GM23338 (cell line): ENCODE measurements at regions not wholly inside any gene's neighbourhood (a gene's known extent, or its start where the extent isn't known, plus 50 kb on each side); places are given as distances from the start of the nearest gene placed in this dataset.

ENCODE experiments used
- ATAC-seq: fragments of 200-7000 bp; cut with Tn5 transposase; 3 replicates; pipeline ENCODE4 v1.9.1; 2020
- DNase-seq: peaks from one replicate; pipeline ENCODE4 v3.0.0-alpha.2; 2015; ENCODE audit warnings: low spot score
- H2AFZ ChIP-seq: fragments of 200-600 bp; sonication (generic); 2 replicates; pipeline ENCODE4 v1.8.0; 2016; ENCODE audit warnings: antibody characterized with exemption, mild to moderate bottlenecking, moderate library complexity
- H3F3A ChIP-seq: fragments of 200-600 bp; sonication (generic); replicated peaks from 2 replicates; pipeline ENCODE4 v1.8.0; 2017; ENCODE audit warnings: antibody characterized with exemption, mixed run types, low read depth
- H3K27ac ChIP-seq: fragments of 200-600 bp; sonication (generic); 2 replicates; pipeline ENCODE4 v1.6.1; 2016; ENCODE audit warnings: low read depth
- H3K27me3 ChIP-seq: fragments of 200-600 bp; sonication (generic); 2 replicates; pipeline ENCODE4 v1.8.0; 2016; ENCODE audit warnings: mild to moderate bottlenecking, mixed run types, moderate library complexity; ENCODE audit not compliant: insufficient read depth
- H3K36me3 ChIP-seq: fragments of 200-600 bp; sonication (generic); 2 replicates; pipeline ENCODE4 v1.8.0; 2016; ENCODE audit warnings: mild to moderate bottlenecking; ENCODE audit not compliant: insufficient read depth
- H3K4me1 ChIP-seq: fragments of 200-600 bp; sonication (generic); 2 replicates; pipeline ENCODE4 v1.8.0; 2016; ENCODE audit warnings: mild to moderate bottlenecking, moderate library complexity; ENCODE audit not compliant: insufficient read depth
- H3K4me2 ChIP-seq: fragments of 200-600 bp; sonication (generic); 2 replicates; pipeline ENCODE4 v1.7.1; 2017; ENCODE audit warnings: mixed run types
- H3K4me3 ChIP-seq: fragments of 200-600 bp; sonication (generic); 2 replicates; pipeline ENCODE4 v1.6.1; 2016; ENCODE audit warnings: mixed run types
- H3K79me2 ChIP-seq: fragments of 200-600 bp; sonication (generic); replicated peaks from 2 replicates; pipeline ENCODE4 v1.8.0; 2017; ENCODE audit warnings: mild to moderate bottlenecking; ENCODE audit not compliant: insufficient read depth
- H3K9me2 ChIP-seq: fragments of 200-600 bp; sonication (generic); 2 replicates; pipeline ENCODE4 v1.8.0; 2017; ENCODE audit not compliant: insufficient read depth
- H4K20me1 ChIP-seq: fragments of 200-600 bp; sonication (generic); replicated peaks from 2 replicates; pipeline ENCODE4 v1.8.0; 2017; ENCODE audit warnings: mild to moderate bottlenecking; ENCODE audit not compliant: insufficient read depth
- H3K27ac Mint-ChIP-seq: 2 replicates; pipeline ENCODE4 v1.8.0; 2020; ENCODE audit warnings: inconsistent platforms, mild to moderate bottlenecking, moderate library complexity, mixed read lengths
- H3K27me3 Mint-ChIP-seq: 3 replicates; pipeline ENCODE4 v1.8.0; 2022; ENCODE audit warnings: low read depth, mild to moderate bottlenecking, moderate library complexity, mixed read lengths, inconsistent platforms; ENCODE audit not compliant: insufficient read depth, poor library complexity
- H3K36me3 Mint-ChIP-seq: 3 replicates; pipeline ENCODE4 v1.8.0; 2021; ENCODE audit warnings: low read depth, mild to moderate bottlenecking, inconsistent platforms, moderate library complexity, mixed read lengths
- H3K4me1 Mint-ChIP-seq: 3 replicates; pipeline ENCODE4 v1.8.0; 2020; ENCODE audit warnings: mild to moderate bottlenecking, inconsistent platforms, mixed read lengths
- H3K4me3 Mint-ChIP-seq: 3 replicates; pipeline ENCODE4 v1.8.0; 2021; ENCODE audit warnings: moderate library complexity, mild to moderate bottlenecking, inconsistent platforms, mixed read lengths
- H3K9me3 Mint-ChIP-seq: 3 replicates; pipeline ENCODE4 v1.8.0; 2020; ENCODE audit warnings: moderate library complexity, mild to moderate bottlenecking, inconsistent platforms, mixed read lengths
- CREB1 ChIP-seq: fragments of 250-450 bp; sonication (Bioruptor Pico); IDR thresholded peaks from 2 replicates; pipeline ENCODE4 v1.5.0; 2020; ENCODE audit warnings: low read depth, mild to moderate bottlenecking, moderate library complexity
- CTCF ChIP-seq, 2 experiments: fragments of 200-600 bp in 1 of 2; sonication (generic) in 1 of 2; conservative IDR thresholded peaks; 2 replicates each; pipeline versions ENCODE4 v1.5.1 to v1.6.1; 2016 to 2017; ENCODE audit warnings: antibody characterized with exemption in 2 of 2, low read depth in 2 of 2, mild to moderate bottlenecking in 2 of 2, moderate library complexity in 1 of 2
- ETS1 ChIP-seq: IDR thresholded peaks from 2 replicates; pipeline ENCODE4 v1.6.1; 2016; ENCODE audit warnings: antibody characterized with exemption
- EZH2 ChIP-seq: fragments of 200-600 bp; sonication (generic); IDR thresholded peaks from one replicate; pipeline ENCODE4 v1.8.0; 2017; ENCODE audit warnings: antibody characterized with exemption, mild to moderate bottlenecking, low read depth; ENCODE audit not compliant: unreplicated experiment
- EZH2phosphoT487 ChIP-seq: fragments of 200-600 bp; sonication (generic); IDR thresholded peaks from one replicate; pipeline ENCODE4 v1.8.1; 2018; ENCODE audit warnings: antibody characterized with exemption; ENCODE audit not compliant: unreplicated experiment
- JUNB ChIP-seq: IDR thresholded peaks from one replicate; pipeline ENCODE4 v1.6.1; 2016; ENCODE audit warnings: antibody characterized with exemption; ENCODE audit not compliant: unreplicated experiment
- NANOG ChIP-seq: IDR thresholded peaks from 2 replicates; pipeline ENCODE4 v1.6.1; 2016; ENCODE audit warnings: antibody characterized with exemption, borderline replicate concordance
- POLR2AphosphoS5 ChIP-seq: IDR thresholded peaks from 2 replicates; pipeline ENCODE4 v1.6.1; 2016; ENCODE audit warnings: antibody characterized with exemption, low read depth
- REST ChIP-seq: IDR thresholded peaks from one replicate; pipeline ENCODE4 v1.6.1; 2018; ENCODE audit warnings: antibody characterized with exemption; ENCODE audit not compliant: unreplicated experiment
- STAT1 ChIP-seq: IDR thresholded peaks from one replicate; pipeline ENCODE4 v1.6.1; 2016; ENCODE audit warnings: antibody characterized with exemption; ENCODE audit not compliant: unreplicated experiment
- ZNF114 ChIP-seq: fragments of 250-450 bp; sonication (Bioruptor Pico); IDR thresholded peaks from 2 replicates; pipeline ENCODE4 v1.5.0; 2020; ENCODE audit warnings: mild to moderate bottlenecking, moderate library complexity
- ZNF331 ChIP-seq: fragments of 250-450 bp; sonication (Bioruptor Pico); IDR thresholded peaks from 2 replicates; pipeline ENCODE4 v1.5.0; 2020; ENCODE audit warnings: low read depth, mild to moderate bottlenecking, moderate library complexity
- ZNF462 ChIP-seq: fragments of 250-450 bp; sonication (Bioruptor Pico); IDR thresholded peaks from 2 replicates; pipeline ENCODE4 v1.5.0; 2020; ENCODE audit warnings: mild to moderate bottlenecking, moderate library complexity

- ATAC-seq (no peak), DNase-seq (no peak)
- peaks cover 10% of the 10 kb centered on the region for H3K27me3 Mint-ChIP-seq
- Histone ChIP-seq H4K20me1 (no peaks in the 10 kb centered on the region), H3K27me3 (no peaks in the 10 kb centered on the region), H3K4me3 (no peak overlapping the region), H2AFZ (peak overlapping the region; percentile 74; the same call in 1 of the 2 replicates), H3F3A (no peaks in the 10 kb centered on the region), H3K79me2 (no peaks in the 10 kb centered on the region), H3K36me3 (no peaks in the 10 kb centered on the region), H3K4me2 (no peak overlapping the region), H3K4me1 (peaks cover 15% of the 10 kb centered on the region), H3K9me2 (no peaks in the 10 kb centered on the region), H3K27ac (no peak overlapping the region)
- H3K4me1 Mint-ChIP-seq, result peaks cover 26% of the 10 kb centered on the region
- H3K36me3 Mint-ChIP-seq, result no peaks in the 10 kb centered on the region
- no peak overlapping the region for H3K4me3 Mint-ChIP-seq
- TF ChIP-seq ZNF331, result no peak
- TF ChIP-seq EZH2phosphoT487, result no peak
- TF ChIP-seq NANOG, result no peak
- no peak for TF ChIP-seq ZNF114 (CRISPR knock-in tag)
- no peak for TF ChIP-seq ZNF462 (CRISPR knock-in tag)
- TF ChIP-seq CTCF (conservative IDR thresholded peaks at IDR 0.05; ENCODE audit: low read depth in 2 of 2), result no peak
- TF ChIP-seq JUNB, result no peak
- TF ChIP-seq CREB1 (CRISPR knock-in tag), result no peak
- TF ChIP-seq STAT1, result no peak
- TF ChIP-seq ETS1, result no peak
- TF ChIP-seq POLR2AphosphoS5, result no peak
- TF ChIP-seq EZH2, result no peak
- TF ChIP-seq REST, result no peak
- H3K27ac Mint-ChIP-seq, result no peak overlapping the region
- H3K9me3 Mint-ChIP-seq, result no peaks in the 10 kb centered on the region; the same call in 2 of the 3 replicates
These were observed 108.8 kb upstream of the IRF2BP2 start for GRCh38 chr1:234718496-234719453.
